ENCODE measurements at regions not wholly inside any gene's neighbourhood (a gene's known extent, or its start where the extent isn't known, plus 50 kb on each side); places are given as distances from the start of the nearest gene placed in this dataset.

GRCh38 chr4:62399242-62399641 is 1199.1 kb downstream of the ADGRL3 start (continued):
- TF ChIP-seq ZBTB33 (IDR thresholded peaks at IDR 0.05) = no peak
- no peak for TF ChIP-seq NFYA (IDR thresholded peaks at IDR 0.05; ENCODE audit: borderline replicate concordance, low read depth, low read length)
- no peak for TF ChIP-seq CTCF (IDR thresholded peaks at IDR 0.05 in 2 of 3, conservative IDR thresholded peaks at IDR 0.05 in 1 of 3; ENCODE audit: control insufficient read depth in 2 of 3, extremely low read depth in 1 of 3, insufficient read depth in 1 of 3, low read depth in 3 of 3, low read length in 3 of 3)
- no peak for TF ChIP-seq MLLT1 (IDR thresholded peaks at IDR 0.05)
- no peak for TF ChIP-seq NKRF (conservative IDR thresholded peaks at IDR 0.05)
- TF ChIP-seq ETV6 (conservative IDR thresholded peaks at IDR 0.05 in 1 of 2, IDR thresholded peaks at IDR 0.05 in 1 of 2; ENCODE audit: borderline replicate concordance in 1 of 2, low read depth in 1 of 2) = peak in 1 of 2 experiments; percentile 16; a peak in 1 of 4 replicates
- no peak for TF ChIP-seq ZNF687 (IDR thresholded peaks at IDR 0.05)
- TF ChIP-seq MYB (IDR thresholded peaks at IDR 0.05; ENCODE audit: borderline replicate concordance, low read depth, low read length) = no peak
- TF ChIP-seq CREM (IDR thresholded peaks at IDR 0.05; ENCODE audit: low read depth) = no peak
- peak; percentile 44 for TF ChIP-seq USF2 (IDR thresholded peaks at IDR 0.05; ENCODE audit: borderline replicate concordance, low read depth, low read length)
- no peak for TF ChIP-seq NRF1 (conservative IDR thresholded peaks at IDR 0.05; ENCODE audit: low read depth, low read length)

Data from GM12878 (cell line).